ENCODE measurements at regions not wholly inside any gene's neighbourhood (a gene's known extent, or its start where the extent isn't known, plus 50 kb on each side); places are given as distances from the start of the nearest gene placed in this dataset.

DNA sequence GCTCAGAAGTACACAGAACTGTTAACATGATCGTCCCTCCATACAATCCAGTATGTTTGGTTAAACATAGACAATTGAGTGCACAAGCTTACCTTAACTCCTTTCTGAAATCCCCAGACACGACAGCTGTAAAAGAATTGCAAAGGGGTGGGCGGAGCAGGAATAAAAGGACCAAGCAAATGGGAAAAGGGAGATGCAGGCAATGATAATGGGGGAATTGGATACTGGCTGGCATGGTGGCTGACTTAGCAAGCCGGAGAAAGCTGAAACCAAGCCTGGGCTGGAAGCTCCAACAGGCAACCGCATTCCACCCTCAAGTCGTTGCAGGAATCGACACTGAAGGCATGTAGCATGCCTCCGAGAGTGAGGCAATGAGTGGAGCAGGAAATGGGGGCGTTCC, 96.8 kb upstream of the TMEM132C start:
- peaks cover 6% of the 10 kb centered on the region; the same call in 1 of the 2 replicates for H3K4me1 ChIP-seq
- H3K27me3 ChIP-seq: no peaks in the 10 kb centered on the region
- no peak overlapping the region for H3K4me3 ChIP-seq
- H3K4me2 ChIP-seq: no peak overlapping the region
- H4K20me1 ChIP-seq: no peaks in the 10 kb centered on the region
- no peak overlapping the region for H3K27ac ChIP-seq
- no peak for TF ChIP-seq Cebpa-rat (IDR thresholded peaks at IDR 0.05)
- H3K9me3 ChIP-seq: no peaks in the 10 kb centered on the region
- H3K9ac ChIP-seq: no peak overlapping the region
- no peaks in the 10 kb centered on the region for H3K36me3 ChIP-seq

DNA sequence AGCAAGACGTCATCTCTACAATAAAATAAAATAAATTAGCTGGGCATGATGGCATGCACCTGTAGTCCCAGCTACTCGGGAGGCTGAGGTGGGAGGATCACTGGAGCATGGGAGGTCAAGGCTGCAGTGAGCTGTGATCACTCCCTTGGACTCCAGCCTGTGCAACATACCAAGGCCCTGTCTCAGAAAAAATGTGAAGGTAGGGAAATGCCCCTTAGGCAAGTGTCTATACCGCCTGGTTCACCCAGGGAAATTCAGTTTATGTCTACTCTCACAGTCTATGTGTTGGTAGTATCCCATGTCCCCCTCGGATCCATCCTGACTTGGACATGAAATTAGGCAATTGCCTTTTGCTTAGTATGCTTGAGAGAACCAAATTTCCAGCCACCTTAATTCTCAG, 88.4 kb upstream of the TMEM132C start:
- Histone ChIP-seq H3K9ac (no peak overlapping the region), H3K27me3 (no peaks in the 10 kb centered on the region), H3K36me3 (no peaks in the 10 kb centered on the region), H3K4me2 (no peak overlapping the region), H4K20me1 (no peaks in the 10 kb centered on the region), H3K4me3 (no peak overlapping the region), H3K27ac (no peak overlapping the region), H3K4me1 (no peaks in the 10 kb centered on the region), H3K9me3 (no peaks in the 10 kb centered on the region)
- no peak for TF ChIP-seq Cebpa-rat (IDR thresholded peaks at IDR 0.05)

DNA sequence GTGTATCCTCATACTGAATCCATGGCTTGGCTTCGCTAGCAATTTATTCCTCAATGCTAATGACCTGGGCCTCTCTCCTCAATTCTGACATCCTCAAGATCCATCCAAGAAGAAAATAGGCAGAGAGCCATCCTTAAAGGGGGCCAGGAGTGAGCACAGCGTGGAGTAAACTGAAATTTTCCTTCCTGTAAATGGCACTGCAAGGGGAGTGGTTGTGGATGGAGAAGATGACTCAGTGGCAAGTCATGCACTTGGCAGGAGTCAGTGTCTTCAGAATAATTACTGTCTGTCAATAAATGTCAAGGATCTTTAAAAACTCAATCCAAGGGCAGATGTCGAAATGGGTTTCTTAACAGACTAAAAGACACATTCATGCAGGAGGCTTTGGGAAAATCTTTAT, 88.0 kb upstream of the TMEM132C start:
- Histone ChIP-seq H3K27me3 (no peaks in the 10 kb centered on the region), H3K4me3 (no peak overlapping the region), H3K36me3 (no peaks in the 10 kb centered on the region), H3K9me3 (no peaks in the 10 kb centered on the region), H4K20me1 (no peaks in the 10 kb centered on the region), H3K27ac (no peak overlapping the region), H3K4me2 (no peak overlapping the region), H3K9ac (no peak overlapping the region), H3K4me1 (no peaks in the 10 kb centered on the region)
- no peak for TF ChIP-seq Cebpa-rat (IDR thresholded peaks at IDR 0.05)

DNA sequence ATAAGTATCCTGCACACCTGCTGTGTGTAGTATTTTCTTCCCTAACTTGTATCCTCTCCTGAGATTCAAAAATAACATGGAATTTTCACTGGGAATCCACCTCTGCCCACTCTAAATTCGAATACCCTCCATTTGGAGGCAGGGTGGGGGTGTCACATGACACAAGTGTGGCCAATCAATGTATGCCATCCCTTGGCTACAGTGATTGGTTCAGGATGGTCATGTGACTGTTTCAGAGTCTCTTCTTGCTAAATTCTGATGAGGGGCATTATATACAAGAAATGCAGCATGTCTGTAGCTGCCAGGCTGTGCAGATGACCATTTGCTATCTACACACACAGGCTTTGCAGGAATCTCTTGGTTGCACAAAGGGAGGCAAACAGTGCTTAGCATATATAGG, 86.8 kb upstream of the TMEM132C start:
- Histone ChIP-seq H3K9me3 (no peaks in the 10 kb centered on the region), H3K36me3 (no peaks in the 10 kb centered on the region), H4K20me1 (no peaks in the 10 kb centered on the region), H3K4me1 (no peaks in the 10 kb centered on the region), H3K9ac (no peak overlapping the region), H3K27me3 (no peaks in the 10 kb centered on the region), H3K27ac (no peak overlapping the region), H3K4me3 (no peak overlapping the region), H3K4me2 (no peak overlapping the region)
- no peak for TF ChIP-seq Cebpa-rat (IDR thresholded peaks at IDR 0.05)

DNA sequence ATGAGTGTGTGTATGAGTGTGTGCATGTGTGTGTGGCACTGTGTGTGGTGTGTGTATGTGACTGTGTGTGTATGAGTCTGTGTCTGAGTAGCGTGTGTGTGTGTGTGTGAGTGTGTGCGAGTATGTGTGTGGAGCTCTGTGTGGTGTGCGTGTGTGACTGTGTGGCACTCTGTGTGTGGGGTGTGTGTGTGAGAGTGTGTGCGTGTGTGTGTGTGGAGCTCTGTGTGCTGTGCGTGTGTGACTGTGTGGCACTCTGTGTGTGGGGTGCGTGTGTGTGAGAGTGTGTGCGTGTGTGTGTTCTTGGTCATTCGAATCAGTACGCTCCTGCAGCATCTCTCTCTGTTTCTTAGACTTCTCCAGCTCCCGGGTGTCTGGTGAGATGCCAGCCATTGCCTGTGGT, 76.9 kb upstream of the TMEM132C start:
- Histone ChIP-seq H3K27ac (no peak overlapping the region), H3K4me3 (no peak overlapping the region), H3K9ac (no peak overlapping the region), H3K36me3 (no peaks in the 10 kb centered on the region), H3K4me2 (no peak overlapping the region), H4K20me1 (no peaks in the 10 kb centered on the region), H3K9me3 (peaks cover 11% of the 10 kb centered on the region), H3K27me3 (no peaks in the 10 kb centered on the region), H3K4me1 (no peaks in the 10 kb centered on the region)
- no peak for TF ChIP-seq Cebpa-rat (IDR thresholded peaks at IDR 0.05)

DNA sequence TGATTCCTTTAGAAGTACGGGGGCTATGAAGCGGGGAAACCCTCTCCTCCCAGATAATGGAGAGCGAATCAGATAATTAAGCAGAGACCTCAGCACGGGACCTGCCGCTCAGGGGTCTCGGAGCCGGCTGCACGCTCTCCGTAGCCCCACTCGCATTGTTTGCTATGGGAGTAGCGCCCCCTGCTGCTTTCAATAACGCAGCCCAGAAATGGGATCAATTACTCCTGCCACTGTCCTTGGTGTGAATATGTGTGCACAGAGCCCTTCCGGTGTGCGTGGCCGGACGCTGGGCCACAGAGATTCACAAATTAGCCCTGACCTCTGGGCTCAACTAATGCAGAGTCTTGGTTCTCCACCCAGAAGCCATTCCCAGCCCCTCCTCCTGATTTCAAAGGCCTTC, 76.4 kb upstream of the TMEM132C start:
- H3K36me3 ChIP-seq: no peaks in the 10 kb centered on the region
- no peak overlapping the region for H3K27ac ChIP-seq
- H3K4me3 ChIP-seq: no peak overlapping the region
- H3K4me2 ChIP-seq: no peak overlapping the region
- no peak overlapping the region for H3K9ac ChIP-seq
- no peaks in the 10 kb centered on the region for H3K4me1 ChIP-seq
- H4K20me1 ChIP-seq: no peaks in the 10 kb centered on the region
- no peaks in the 10 kb centered on the region for H3K27me3 ChIP-seq
- H3K9me3 ChIP-seq: peaks cover 11% of the 10 kb centered on the region
- no peak for TF ChIP-seq Cebpa-rat (IDR thresholded peaks at IDR 0.05)

DNA sequence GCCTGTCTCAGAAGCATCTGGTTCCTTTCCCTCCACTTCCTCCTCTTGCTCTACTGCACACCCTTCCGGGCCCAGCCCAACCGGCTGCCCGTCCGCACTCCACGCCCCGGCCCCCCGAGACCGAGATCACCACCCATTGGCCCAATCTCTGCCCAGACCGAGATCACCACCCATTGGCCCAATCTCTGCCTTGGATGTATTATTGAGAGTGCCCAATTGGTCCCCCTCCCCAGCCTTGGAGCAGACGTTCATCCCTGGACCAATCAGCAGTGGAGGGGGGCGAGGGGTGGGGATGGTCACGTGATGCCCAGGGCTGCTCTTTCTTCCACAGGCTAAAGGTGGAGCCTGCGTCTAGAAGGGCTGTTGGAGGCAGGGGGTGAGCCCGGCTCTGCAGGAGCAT, 75.6 kb upstream of the TMEM132C start:
- H3K27me3 ChIP-seq: no peaks in the 10 kb centered on the region
- no peaks in the 10 kb centered on the region for H3K4me1 ChIP-seq
- H3K36me3 ChIP-seq: no peaks in the 10 kb centered on the region
- no peak for TF ChIP-seq Cebpa-rat (IDR thresholded peaks at IDR 0.05)
- H3K9ac ChIP-seq: no peak overlapping the region
- H3K4me2 ChIP-seq: no peak overlapping the region
- H3K4me3 ChIP-seq: no peak overlapping the region
- no peaks in the 10 kb centered on the region for H4K20me1 ChIP-seq
- peaks cover 11% of the 10 kb centered on the region for H3K9me3 ChIP-seq
- no peak overlapping the region for H3K27ac ChIP-seq

DNA sequence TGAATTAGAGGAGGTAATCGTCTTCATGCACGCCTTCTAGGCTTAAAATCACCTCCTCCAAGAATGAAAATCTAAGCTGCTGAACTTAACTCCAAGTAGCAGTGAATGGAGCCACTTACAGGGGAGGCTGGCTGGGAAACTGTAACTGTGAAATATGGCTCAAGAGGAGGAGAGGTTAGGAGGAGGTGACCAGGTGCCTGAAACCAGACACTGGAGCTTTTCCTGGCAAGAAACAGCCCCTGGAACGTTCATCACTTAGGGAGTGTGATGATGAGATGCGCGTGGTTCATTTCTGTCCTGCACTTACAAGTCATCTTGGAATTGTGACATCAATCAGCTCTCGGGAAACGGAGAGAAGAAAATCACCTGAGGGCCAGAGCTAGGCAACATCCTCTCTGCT, 62.3 kb upstream of the TMEM132C start:
- Histone ChIP-seq H3K36me3 (no peaks in the 10 kb centered on the region), H3K9me3 (peaks cover 10% of the 10 kb centered on the region), H3K9ac (no peak overlapping the region), H3K27ac (no peak overlapping the region), H3K4me1 (peaks cover 6% of the 10 kb centered on the region), H3K27me3 (no peaks in the 10 kb centered on the region), H4K20me1 (no peaks in the 10 kb centered on the region), H3K4me2 (no peak overlapping the region), H3K4me3 (no peak overlapping the region)
- TF ChIP-seq Cebpa-rat (IDR thresholded peaks at IDR 0.05): no peak

DNA sequence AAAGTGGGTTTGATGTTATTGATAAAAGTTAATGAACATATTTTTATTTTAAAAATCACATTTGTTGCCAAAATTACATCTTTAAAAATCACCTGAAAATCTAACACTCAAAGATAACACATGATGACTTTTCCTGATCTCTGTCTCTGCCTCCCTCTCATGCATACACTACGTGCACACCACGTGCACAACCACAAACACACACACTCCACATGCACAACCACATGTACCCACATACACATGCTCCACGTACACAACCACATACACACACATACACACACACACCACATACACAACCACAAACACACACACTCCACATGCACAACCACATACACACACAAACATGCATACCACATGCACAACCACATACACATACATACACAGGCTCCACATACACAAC, 61.8 kb upstream of the TMEM132C start:
- Histone ChIP-seq H3K4me1 (peaks cover 6% of the 10 kb centered on the region), H3K27ac (no peak overlapping the region), H3K4me2 (no peak overlapping the region), H3K4me3 (no peak overlapping the region), H3K9me3 (peaks cover 10% of the 10 kb centered on the region), H4K20me1 (no peaks in the 10 kb centered on the region), H3K27me3 (no peaks in the 10 kb centered on the region), H3K9ac (no peak overlapping the region), H3K36me3 (no peaks in the 10 kb centered on the region)
- TF ChIP-seq Cebpa-rat (IDR thresholded peaks at IDR 0.05): no peak

DNA sequence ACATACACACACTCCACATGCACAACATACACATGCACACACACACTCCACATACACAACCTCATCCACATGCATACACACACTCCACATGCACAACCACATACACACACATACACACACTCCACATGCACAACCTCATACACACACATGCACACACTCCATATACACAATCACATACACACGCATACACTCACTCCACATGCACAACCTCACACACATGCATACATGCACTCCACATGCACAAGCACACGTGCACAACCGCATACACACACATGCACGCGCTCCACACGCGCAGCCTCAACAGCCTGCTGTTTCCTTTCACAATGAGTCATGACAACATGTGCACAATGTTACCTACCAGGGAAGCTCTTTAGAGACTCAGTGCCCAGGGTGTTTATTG, 61.2 kb upstream of the TMEM132C start:
- Histone ChIP-seq H3K9ac (no peak overlapping the region), H3K4me2 (no peak overlapping the region), H3K4me1 (peaks cover 5% of the 10 kb centered on the region), H3K9me3 (peaks cover 10% of the 10 kb centered on the region), H4K20me1 (no peaks in the 10 kb centered on the region), H3K4me3 (no peak overlapping the region), H3K36me3 (no peaks in the 10 kb centered on the region), H3K27me3 (no peaks in the 10 kb centered on the region), H3K27ac (no peak overlapping the region)
- no peak for TF ChIP-seq Cebpa-rat (IDR thresholded peaks at IDR 0.05)
